C1 segment of cervical spinal cord (tissue), 14 donors: ENCODE measurements at regions not wholly inside any gene's neighbourhood (a gene's known extent, or its start where the extent isn't known, plus 50 kb on each side); places are given as distances from the start of the nearest gene placed in this dataset.
"Not testable (repeated sequence)": the region's sequence is repeated elsewhere in the genome, so short reads cannot be mapped to it uniquely, and the experiment has no call there.

Source experiments
- DNase-seq, 14 donors: peaks; one replicate each; lab custom pipeline; 2025; lab: John Stamatoyannopoulos, UW

GRCh38 chr1:5150191-5150590 lies 495.8 kb downstream of the AJAP1 start:
- no peak for DNase-seq

- DNase-seq, result no peak
Observed at GRCh38 chr1:5147806-5148205, 493.4 kb downstream of the AJAP1 start.

DNA sequence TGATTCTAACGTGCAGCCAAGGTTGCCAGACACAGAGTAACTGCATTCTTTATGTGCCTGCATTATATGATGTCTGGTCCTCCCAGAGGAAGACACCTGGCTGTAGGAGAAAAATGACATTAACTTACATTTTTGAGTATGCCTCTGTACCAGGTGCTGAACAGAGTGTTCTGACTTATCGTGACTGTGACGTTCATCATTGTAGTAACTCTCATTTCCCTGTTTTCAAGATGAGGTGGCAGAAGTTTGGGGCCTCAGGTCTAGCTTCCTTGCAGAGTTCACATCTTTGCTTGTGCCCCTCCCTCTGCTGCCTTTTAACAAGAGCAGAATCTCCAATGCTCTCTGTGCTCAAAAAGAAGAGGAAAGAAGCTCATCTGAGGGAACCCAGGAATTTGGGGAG lies 488.0 kb downstream of the AJAP1 start:
- DNase-seq, result no peak

DNA sequence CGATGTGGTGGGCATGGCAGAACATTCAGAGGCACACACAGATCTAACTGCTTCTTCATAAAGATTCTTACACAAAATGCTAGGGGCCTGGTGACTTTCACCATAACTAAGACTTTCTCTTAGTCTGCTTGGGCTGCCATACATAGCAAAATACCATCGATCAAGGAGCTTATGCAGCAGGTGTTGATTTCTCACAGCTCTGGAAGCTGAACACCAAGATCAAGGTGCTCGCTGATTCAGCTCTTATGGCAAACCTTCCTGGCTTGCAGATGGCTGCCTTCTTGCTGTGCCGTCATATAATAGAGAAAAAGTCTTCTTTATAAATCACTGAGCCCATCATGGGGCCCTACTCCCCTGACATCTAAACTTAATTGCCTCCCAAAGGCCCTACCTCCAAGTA lies 487.3 kb downstream of the AJAP1 start:
- DNase-seq, result no peak

GRCh38 chr1:5140962-5141361 lies 486.6 kb downstream of the AJAP1 start:
- no peak for DNase-seq

DNA sequence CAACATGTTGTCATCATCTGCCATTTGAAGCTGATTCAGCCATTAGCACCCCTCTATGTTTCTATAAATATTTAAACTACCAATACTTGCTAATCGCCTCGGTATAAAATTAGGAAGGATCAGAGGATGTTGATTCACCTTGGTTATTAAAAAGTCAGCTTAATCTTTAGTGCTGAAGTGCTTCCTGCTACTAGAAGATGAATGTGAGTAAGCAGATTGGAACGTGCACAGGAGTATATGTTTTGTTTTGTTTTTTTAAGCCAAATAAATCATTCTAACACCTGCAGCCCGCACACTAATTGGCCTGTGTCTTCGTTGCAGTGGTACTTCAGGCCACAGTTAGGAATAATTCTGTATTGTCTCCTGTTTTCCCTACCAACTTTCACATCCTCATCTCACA lies 485.7 kb downstream of the AJAP1 start:
- no peak for DNase-seq

- DNase-seq, result no peak
Observed at GRCh38 chr1:5129746-5130355, 475.4 kb downstream of the AJAP1 start.

- no peak for DNase-seq
Observed at GRCh38 chr1:5125208-5125607, 470.8 kb downstream of the AJAP1 start.

DNA sequence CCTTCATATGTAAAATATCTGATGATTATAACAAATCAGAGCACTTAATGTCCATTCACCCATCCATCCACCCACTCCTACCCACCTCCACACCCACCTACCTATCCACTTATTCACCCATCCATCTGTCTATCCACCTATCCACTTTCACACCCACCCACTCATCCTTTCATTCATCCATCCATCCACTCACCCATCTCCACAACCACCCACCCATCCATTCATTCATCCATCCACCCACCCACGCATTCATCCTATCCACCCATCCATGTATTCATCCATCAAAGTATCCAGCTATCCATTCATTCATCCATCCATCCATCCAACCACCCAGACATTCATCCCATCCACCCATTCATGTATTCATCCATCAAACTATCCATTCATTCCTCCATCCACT lies 466.1 kb downstream of the AJAP1 start:
- no peak for DNase-seq

DNA sequence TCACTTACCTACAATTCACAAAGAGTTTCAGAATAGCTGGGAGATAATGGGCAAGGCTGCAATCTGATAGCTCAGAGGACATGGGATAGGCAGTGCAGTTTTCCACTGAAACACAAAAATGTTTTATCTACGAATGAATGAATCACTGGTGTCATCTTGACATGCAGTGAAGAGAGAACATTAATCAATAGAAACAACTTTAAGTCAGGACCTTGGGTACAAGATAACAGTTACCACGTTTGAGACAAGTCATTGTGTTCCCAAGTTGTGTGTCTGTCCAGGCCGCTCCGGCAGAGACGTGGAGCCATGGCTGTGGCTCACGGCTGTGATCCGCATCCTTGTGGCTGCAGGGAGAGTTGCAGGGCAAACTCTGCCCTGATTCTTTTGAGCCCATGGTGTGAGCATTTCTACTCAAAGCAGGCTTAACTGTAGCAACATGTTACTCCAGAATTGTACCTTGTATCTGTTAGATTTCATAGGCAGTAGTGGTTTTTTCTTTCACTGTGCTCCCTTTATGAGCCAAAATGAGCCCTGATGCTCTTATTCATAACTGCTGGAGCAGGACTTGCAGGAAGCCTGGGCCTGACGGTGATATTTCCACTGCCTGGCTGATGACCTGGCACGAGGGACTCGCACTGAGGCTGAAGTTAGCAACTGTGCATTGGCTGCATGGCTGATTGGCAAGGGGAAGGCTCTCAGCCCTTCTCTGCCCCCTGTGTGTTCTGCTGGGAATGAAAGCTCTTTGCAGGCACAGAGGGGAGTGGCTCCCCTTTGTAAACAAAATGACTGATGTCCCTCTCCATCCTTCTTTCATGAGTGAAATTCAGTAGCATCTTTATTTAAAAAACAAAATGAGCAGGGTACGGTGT lies 465.2 kb downstream of the AJAP1 start:
- no peak for DNase-seq

GRCh38 chr1:5118771-5119170 lies 464.4 kb downstream of the AJAP1 start:
- DNase-seq, result not testable (repeated sequence)

- DNase-seq, result not testable (repeated sequence)
Observed at GRCh38 chr1:5118292-5118691, 463.9 kb downstream of the AJAP1 start.

DNA sequence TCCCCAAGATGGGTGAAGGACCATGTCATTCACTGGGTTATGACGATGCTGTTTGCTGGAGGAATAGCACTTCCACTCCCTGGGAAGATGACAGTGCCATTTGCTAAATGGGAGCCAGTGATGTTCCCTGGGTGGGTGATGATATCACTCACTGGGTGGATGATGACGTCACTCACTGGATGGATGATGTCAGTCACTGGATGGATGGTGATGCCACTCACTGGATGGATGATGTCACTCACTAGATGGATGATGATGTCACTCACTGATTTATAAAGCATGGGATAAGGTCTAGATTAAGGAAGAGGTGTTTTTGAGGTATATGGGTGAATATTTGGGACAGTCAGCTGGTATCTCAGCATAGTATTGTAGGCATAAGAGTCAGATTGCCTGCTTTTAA lies 457.2 kb downstream of the AJAP1 start:
- no peak for DNase-seq

GRCh38 chr1:5110508-5110907 lies 456.1 kb downstream of the AJAP1 start:
- DNase-seq, result no peak

DNA sequence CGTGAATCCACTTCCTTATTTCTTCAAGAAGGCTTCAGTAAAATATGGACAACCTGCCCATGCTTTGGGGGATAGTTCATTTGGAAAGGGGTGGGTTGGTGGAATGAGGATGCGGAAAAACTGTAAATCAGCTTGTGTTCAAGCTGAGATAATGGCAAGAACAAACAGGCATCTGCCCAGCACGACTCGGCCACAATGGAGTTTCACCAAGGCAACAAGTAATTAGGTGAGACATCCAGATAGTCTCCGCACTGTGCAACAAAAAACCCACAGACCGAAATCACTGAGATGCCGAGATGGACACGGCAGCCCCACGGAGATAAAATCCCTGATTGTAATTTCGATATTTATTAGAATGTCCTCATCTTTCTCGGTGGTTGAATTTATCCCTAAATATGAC lies 455.2 kb downstream of the AJAP1 start:
- no peak for DNase-seq

DNA sequence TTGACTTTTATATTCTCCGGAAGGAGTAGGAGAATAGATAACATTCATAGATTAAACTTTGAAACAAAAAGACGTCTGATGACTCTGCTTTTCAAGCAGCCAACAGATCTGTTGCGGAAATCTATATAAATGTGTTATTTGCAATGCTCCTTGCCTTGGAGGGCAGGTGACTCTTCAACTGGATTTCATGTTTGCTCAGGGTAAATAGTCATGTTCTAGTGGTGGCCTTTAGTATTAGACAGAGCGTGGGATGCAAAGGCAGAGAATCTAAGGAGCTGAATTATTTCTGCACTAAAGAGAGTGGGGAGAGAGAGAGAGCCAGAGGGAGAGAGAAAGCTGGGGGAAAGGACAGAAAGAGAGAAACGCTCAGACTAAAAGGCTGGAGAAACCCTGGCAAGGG lies 454.3 kb downstream of the AJAP1 start:
- no peak for DNase-seq

DNA sequence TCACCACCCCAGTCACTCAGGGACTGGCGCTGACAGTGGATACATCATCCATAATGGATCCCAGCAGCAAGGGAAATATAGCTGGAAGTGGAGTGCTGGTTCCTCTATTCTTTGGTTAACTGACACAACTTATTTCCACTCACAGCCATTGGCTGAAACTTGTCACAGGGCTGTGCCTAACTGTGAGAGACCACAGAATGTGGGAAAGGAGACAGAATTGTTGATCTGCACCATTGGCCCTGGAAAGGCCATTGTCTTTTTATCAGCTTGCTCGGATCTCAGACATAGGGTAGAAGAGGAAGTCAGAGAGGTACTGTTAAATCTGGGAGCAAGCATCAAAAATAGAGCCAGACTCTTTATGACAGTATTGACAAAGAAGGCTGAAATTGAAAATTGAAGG lies 451.3 kb downstream of the AJAP1 start:
- no peak for DNase-seq

DNA sequence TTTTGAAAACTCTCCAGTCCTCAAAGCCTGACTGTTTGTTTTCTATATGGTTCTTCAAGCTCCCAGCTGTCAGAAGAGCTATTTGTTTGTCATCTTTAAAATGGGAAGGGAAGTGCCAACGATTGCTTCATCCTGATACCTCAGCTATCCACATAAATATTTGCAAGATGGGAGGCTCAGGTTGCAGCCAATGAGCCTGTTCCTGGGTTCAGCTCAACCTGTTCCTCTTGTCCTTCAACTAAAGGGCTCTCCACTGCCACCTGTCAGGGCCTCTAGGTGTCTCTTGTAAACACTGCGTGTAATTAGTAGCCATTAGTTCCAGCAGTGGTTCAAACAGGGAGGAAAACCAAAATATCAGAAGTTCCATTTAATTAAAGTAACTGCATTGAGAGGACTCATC lies 445.1 kb downstream of the AJAP1 start:
- no peak for DNase-seq

- DNase-seq, result no peak
Observed at GRCh38 chr1:5098981-5099385, 444.6 kb downstream of the AJAP1 start.

DNA sequence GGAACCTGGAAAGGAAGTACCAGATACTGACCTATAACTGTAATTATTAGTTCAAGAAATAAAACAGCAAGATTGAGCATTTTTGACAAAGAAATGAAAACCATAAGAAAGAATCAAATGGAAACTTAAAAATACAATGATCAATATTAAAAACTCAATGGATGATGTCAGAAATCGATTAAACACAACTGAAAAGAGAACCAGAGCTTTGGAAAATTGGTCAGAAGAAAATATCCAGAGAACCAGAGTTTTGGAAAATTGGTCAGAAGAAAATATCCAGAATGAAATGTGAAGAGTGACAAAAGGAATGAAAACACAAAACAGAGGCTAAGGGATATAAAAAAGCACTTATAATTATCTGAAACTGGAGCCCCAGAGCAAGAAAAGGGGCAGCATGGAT lies 438.6 kb downstream of the AJAP1 start:
- DNase-seq, result no peak

GRCh38 chr1:5084676-5085075 lies 430.3 kb downstream of the AJAP1 start:
- no peak for DNase-seq

GRCh38 chr1:5067246-5067645 lies 412.8 kb downstream of the AJAP1 start:
- no peak for DNase-seq

DNA sequence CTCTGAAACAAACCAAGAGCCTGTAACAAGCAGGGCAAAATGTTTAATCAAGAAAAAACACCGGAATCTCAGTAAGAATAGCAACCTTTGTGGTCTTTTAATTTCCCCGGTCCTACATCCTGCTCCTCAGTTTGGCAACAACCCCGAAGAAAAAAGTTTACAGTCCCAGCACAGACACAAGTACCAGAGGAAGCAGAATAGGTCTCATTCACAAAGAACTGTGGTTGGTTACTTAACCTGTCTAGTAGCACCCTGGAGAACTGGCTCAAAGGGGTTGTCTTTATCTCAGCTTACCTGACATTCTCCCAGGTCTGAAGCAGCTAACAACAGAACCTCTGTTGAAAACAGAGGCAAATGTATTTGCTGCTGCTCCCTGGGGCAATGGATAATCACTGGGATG lies 399.3 kb downstream of the AJAP1 start:
- no peak for DNase-seq
